22Rv1 (cell line): ENCODE measurements at regions not wholly inside any gene's neighbourhood (a gene's known extent, or its start where the extent isn't known, plus 50 kb on each side); places are given as distances from the start of the nearest gene placed in this dataset.

Experiments used
- ZFX ChIP-seq: fragments of 450-650 bp; IDR thresholded peaks from 2 replicates; pipeline ENCODE4 v1.6.1; 2017; ENCODE audit warnings: antibody characterized with exemption, borderline replicate concordance
- TF ChIP-seq, protein P1 (sequence below): fragments of 450-650 bp; IDR thresholded peaks from 2 replicates; pipeline ENCODE4 v1.5.1; 2017; ENCODE audit warnings: mild to moderate bottlenecking

DNA sequence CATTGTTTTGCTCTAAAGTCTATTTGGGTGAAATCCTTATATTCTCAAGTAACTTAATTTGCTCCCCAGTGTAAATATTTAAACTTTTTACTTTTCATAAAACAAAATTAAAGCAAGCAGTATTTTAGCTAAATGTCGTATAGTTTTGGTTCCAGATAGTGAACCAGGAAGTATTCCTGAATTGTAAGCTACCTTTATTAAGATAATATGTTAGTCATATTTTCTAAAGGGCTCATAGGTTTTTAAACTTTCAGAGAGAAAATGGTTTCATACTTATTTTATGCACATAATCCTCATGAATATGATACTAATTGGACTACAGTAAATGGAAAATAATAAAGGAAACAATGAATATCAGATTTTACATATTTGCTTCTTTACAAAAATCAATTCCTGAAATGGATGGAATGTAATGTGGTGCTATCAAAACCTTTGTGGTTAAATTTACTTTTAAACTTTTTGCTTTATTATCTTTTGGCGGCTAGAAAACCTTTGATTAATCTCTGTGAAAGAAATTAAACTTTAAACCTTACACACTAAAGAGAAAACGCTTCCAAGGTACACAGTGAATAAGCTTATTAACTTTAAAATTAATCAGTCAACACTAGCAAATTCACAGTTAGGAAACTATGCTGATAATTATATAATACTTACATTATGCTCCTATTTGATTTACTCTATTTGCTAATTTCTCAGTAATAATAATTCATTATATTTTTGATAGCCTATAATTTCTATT lies 76.6 kb upstream of the RHOBTB1 start:
- TF ChIP-seq, protein P1, sequence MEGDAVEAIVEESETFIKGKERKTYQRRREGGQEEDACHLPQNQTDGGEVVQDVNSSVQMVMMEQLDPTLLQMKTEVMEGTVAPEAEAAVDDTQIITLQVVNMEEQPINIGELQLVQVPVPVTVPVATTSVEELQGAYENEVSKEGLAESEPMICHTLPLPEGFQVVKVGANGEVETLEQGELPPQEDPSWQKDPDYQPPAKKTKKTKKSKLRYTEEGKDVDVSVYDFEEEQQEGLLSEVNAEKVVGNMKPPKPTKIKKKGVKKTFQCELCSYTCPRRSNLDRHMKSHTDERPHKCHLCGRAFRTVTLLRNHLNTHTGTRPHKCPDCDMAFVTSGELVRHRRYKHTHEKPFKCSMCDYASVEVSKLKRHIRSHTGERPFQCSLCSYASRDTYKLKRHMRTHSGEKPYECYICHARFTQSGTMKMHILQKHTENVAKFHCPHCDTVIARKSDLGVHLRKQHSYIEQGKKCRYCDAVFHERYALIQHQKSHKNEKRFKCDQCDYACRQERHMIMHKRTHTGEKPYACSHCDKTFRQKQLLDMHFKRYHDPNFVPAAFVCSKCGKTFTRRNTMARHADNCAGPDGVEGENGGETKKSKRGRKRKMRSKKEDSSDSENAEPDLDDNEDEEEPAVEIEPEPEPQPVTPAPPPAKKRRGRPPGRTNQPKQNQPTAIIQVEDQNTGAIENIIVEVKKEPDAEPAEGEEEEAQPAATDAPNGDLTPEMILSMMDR: no peak
- TF ChIP-seq ZFX: no peak
